ENCODE measurements at regions not wholly inside any gene's neighbourhood (a gene's known extent, or its start where the extent isn't known, plus 50 kb on each side); places are given as distances from the start of the nearest gene placed in this dataset.

- no peak for TF ChIP-seq CTCF (IDR thresholded peaks at IDR 0.05; ENCODE audit: control insufficient read depth, extremely low read depth, insufficient read depth)
- DNase-seq (ENCODE audit: low read depth): no peak
- H3K4me3 ChIP-seq (ENCODE audit: low read depth, low read length): no peak overlapping the region
Observed at GRCh38 chr10:88116481-88116880, 253.1 kb downstream of the PTEN start.

- H3K4me3 ChIP-seq (ENCODE audit: low read depth, low read length): no peak overlapping the region
- TF ChIP-seq CTCF (IDR thresholded peaks at IDR 0.05; ENCODE audit: control insufficient read depth, extremely low read depth, insufficient read depth): no peak
- no peak for DNase-seq (ENCODE audit: low read depth)
Observed at GRCh38 chr10:88116971-88117626, 253.7 kb downstream of the PTEN start.

GRCh38 chr10:88117869-88118632 lies 254.6 kb downstream of the PTEN start:
- no peak overlapping the region for H3K4me3 ChIP-seq (ENCODE audit: low read depth, low read length)
- no peak for TF ChIP-seq CTCF (IDR thresholded peaks at IDR 0.05; ENCODE audit: control insufficient read depth, extremely low read depth, insufficient read depth)
- no peak for DNase-seq (ENCODE audit: low read depth)

GRCh38 chr10:88118729-88119128 lies 255.3 kb downstream of the PTEN start:
- DNase-seq (ENCODE audit: low read depth): no peak
- no peak overlapping the region for H3K4me3 ChIP-seq (ENCODE audit: low read depth, low read length)
- TF ChIP-seq CTCF (IDR thresholded peaks at IDR 0.05; ENCODE audit: control insufficient read depth, extremely low read depth, insufficient read depth): no peak

GRCh38 chr10:88119160-88119559 lies 255.7 kb downstream of the PTEN start:
- H3K4me3 ChIP-seq (ENCODE audit: low read depth, low read length): no peak overlapping the region
- DNase-seq (ENCODE audit: low read depth): peak; percentile 57
- TF ChIP-seq CTCF (IDR thresholded peaks at IDR 0.05; ENCODE audit: control insufficient read depth, extremely low read depth, insufficient read depth): no peak

- H3K4me3 ChIP-seq (ENCODE audit: low read depth, low read length): no peak overlapping the region
- DNase-seq (ENCODE audit: low read depth): no peak
- no peak for TF ChIP-seq CTCF (IDR thresholded peaks at IDR 0.05; ENCODE audit: control insufficient read depth, extremely low read depth, insufficient read depth)
Observed at GRCh38 chr10:88120075-88120474, 256.6 kb downstream of the PTEN start.

All from LNCaP clone FGC (cell line).